Activated T-cell treated with anti-CD3 and anti-CD28 coated beads, Interleukin-2, amount 50 U/mL, for 72 hours (primary cell): ENCODE measurements at regions not wholly inside any gene's neighbourhood (a gene's known extent, or its start where the extent isn't known, plus 50 kb on each side); places are given as distances from the start of the nearest gene placed in this dataset.

Source experiments
- ATAC-seq, 2 donors: fragments of 150-1000 bp; cut with Tn5 transposase; replicated peaks in 1 of 2; 2 replicates each; pipeline ENCODE4 v1.10.0; 2021; ENCODE audit warnings: moderate library complexity in 2 of 2, mild to moderate bottlenecking in 1 of 2
- DNase-seq, 2 donors: peaks; one replicate each; pipeline ENCODE4 v3.0.0; 2021 to 2022; ENCODE audit warnings: mixed read lengths in 1 of 2
- H3K27ac Mint-ChIP-seq: one replicate; pipeline ENCODE4 v1.8.0; 2022; ENCODE audit warnings: mild to moderate bottlenecking, moderate library complexity, mixed read lengths
- H3K27me3 Mint-ChIP-seq: one replicate; pipeline ENCODE4 v1.8.0; 2022; ENCODE audit warnings: low read depth, mixed read lengths
- H3K36me3 Mint-ChIP-seq, 2 donors: one replicate each; pipeline ENCODE4 v1.8.0; 2022; ENCODE audit warnings: mixed read lengths in 2 of 2, mild to moderate bottlenecking in 1 of 2; ENCODE audit not compliant: insufficient read depth in 2 of 2
- H3K4me1 Mint-ChIP-seq: one replicate; pipeline ENCODE4 v1.8.0; 2022; ENCODE audit warnings: low read depth, mixed read lengths
- H3K4me3 Mint-ChIP-seq, 2 donors: one replicate each; pipeline ENCODE4 v1.8.0; 2022; ENCODE audit warnings: mild to moderate bottlenecking in 2 of 2, mixed read lengths in 2 of 2, moderate library complexity in 2 of 2
- H3K9me3 Mint-ChIP-seq, 2 donors: one replicate each; pipeline ENCODE4 v1.8.0; 2022; ENCODE audit warnings: mixed read lengths in 2 of 2

DNA sequence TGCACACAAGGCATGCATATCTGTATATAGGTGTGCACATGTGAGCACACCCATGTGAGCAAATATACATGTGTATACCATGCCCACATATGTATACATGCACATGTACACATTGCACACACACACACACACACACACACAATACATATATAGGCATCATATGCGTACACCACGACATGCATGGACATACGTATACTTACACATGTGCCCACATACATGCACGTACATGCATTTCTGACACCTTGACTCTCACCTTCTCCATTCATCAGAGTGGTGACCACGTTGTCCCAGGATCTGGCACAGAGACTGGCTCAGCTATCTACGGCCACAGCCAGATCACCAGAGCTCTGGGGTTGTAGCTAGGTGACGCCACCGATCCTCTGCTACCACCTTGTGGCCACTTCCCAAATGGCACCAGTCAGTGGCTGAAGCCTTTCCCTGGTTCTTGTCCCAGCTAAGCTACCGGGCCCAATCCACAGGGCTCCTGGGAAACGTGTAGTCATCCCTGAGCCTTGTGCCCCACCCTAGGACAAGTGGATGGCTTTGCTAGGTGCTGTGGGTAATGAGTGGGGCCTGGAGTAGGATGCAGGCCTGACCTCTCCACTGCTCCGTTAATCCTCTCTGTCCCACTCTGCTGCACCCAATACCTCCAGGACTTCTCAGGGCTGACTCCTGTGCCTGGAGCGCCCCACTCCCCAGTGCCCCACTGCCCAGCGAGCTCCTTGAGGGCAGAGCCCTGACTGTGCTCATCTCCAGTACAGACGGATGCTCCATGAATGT is 194.4 kb downstream of the RGS3 start:
- Mint-ChIP-seq H3K4me3 (no peak overlapping the region), H3K27ac (no peak overlapping the region), H3K36me3 (no peaks in the 10 kb centered on the region), H3K9me3 (no peaks in the 10 kb centered on the region), H3K4me1 (peaks cover 16% of the 10 kb centered on the region), H3K27me3 (peaks cover 24% of the 10 kb centered on the region)
- DNase-seq (peak; percentile 78 to 81), ATAC-seq (peak; percentile 82 to 93)

- H3K4me3 Mint-ChIP-seq, result no peak overlapping the region
- no peaks in the 10 kb centered on the region for H3K36me3 Mint-ChIP-seq
- peaks cover 29% of the 10 kb centered on the region for H3K27me3 Mint-ChIP-seq
- no peak overlapping the region for H3K27ac Mint-ChIP-seq
- ATAC-seq, result no peak
- no peak for DNase-seq
- H3K4me1 Mint-ChIP-seq, result peaks cover 16% of the 10 kb centered on the region
- no peaks in the 10 kb centered on the region for H3K9me3 Mint-ChIP-seq
Measured at GRCh38 chr9:113658545-113658895, 195.0 kb downstream of the RGS3 start.

GRCh38 chr9:113659039-113659438 is 195.5 kb downstream of the RGS3 start:
- DNase-seq (no peak), ATAC-seq (no peak)
- Mint-ChIP-seq H3K4me1 (peaks cover 16% of the 10 kb centered on the region), H3K4me3 (no peak overlapping the region), H3K9me3 (no peaks in the 10 kb centered on the region), H3K27ac (no peak overlapping the region), H3K36me3 (no peaks in the 10 kb centered on the region), H3K27me3 (peaks cover 29% of the 10 kb centered on the region)

DNA sequence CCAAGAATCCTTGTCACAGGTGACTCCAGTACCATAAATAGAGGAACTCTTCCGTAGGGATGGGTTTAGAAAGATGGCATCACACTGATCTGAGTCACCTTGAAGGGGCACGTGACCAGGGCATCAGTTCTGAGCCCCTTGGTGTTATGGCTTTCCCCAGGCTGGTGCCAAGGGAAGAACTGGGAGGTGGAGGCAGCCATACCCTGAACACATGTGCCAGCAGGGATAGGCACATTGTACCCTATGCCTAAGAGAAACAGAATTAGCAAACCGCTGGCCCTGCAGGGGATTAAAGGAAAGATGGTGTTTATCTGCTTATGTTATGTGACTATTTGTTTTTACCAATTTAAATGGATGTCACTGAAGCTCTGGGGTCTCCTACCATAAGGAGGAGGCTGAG is 196.2 kb downstream of the RGS3 start:
- Mint-ChIP-seq H3K4me1 (peaks cover 11% of the 10 kb centered on the region), H3K4me3 (no peak overlapping the region), H3K27me3 (peaks cover 29% of the 10 kb centered on the region), H3K27ac (no peak overlapping the region), H3K36me3 (no peaks in the 10 kb centered on the region), H3K9me3 (no peaks in the 10 kb centered on the region)
- ATAC-seq, result no peak
- no peak for DNase-seq

DNA sequence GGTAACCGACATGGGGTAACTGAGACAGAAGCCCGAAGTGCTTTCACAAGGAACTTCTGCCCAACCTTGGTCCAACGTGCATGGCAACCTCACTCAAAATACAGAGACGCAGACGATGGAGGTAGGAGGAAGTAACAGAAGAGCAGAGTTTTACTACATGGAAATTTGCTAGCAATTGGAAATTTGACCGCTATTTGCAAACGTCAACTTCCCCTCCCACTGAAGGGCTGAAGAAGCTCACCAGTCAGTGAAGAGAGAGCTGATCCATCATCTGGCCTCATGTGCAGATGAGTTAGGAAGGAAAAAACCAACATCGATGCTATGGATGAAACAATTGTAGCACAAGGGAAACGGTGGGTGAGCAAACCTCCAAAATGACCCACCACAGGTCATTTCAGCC is 196.7 kb downstream of the RGS3 start:
- H3K4me3 Mint-ChIP-seq, result no peak overlapping the region
- peaks cover 29% of the 10 kb centered on the region for H3K27me3 Mint-ChIP-seq
- peaks cover 7% of the 10 kb centered on the region for H3K4me1 Mint-ChIP-seq
- H3K27ac Mint-ChIP-seq, result no peak overlapping the region
- DNase-seq (no peak), ATAC-seq (no peak)
- H3K9me3 Mint-ChIP-seq, result no peaks in the 10 kb centered on the region
- H3K36me3 Mint-ChIP-seq, result no peaks in the 10 kb centered on the region

- H3K4me3 Mint-ChIP-seq, result no peak overlapping the region
- no peaks in the 10 kb centered on the region for H3K4me1 Mint-ChIP-seq
- ATAC-seq (no peak), DNase-seq (no peak)
- H3K36me3 Mint-ChIP-seq, result no peaks in the 10 kb centered on the region
- H3K27me3 Mint-ChIP-seq, result peaks cover 29% of the 10 kb centered on the region
- H3K27ac Mint-ChIP-seq, result no peak overlapping the region
- H3K9me3 Mint-ChIP-seq, result no peaks in the 10 kb centered on the region
Measured at GRCh38 chr9:113661074-113661473, 197.5 kb downstream of the RGS3 start.

- Mint-ChIP-seq H3K36me3 (no peaks in the 10 kb centered on the region), H3K9me3 (no peaks in the 10 kb centered on the region), H3K4me1 (no peaks in the 10 kb centered on the region), H3K4me3 (no peak overlapping the region), H3K27me3 (peaks cover 24% of the 10 kb centered on the region), H3K27ac (no peak overlapping the region)
- ATAC-seq (no peak), DNase-seq (no peak)
Measured at GRCh38 chr9:113664181-113664875, 200.8 kb downstream of the RGS3 start.

- no peak for ATAC-seq
- Mint-ChIP-seq H3K9me3 (no peaks in the 10 kb centered on the region), H3K36me3 (no peaks in the 10 kb centered on the region), H3K27me3 (peaks cover 17% of the 10 kb centered on the region), H3K4me3 (no peak overlapping the region), H3K27ac (no peak overlapping the region), H3K4me1 (no peaks in the 10 kb centered on the region)
- no peak for DNase-seq
Measured at GRCh38 chr9:113665064-113665463, 201.5 kb downstream of the RGS3 start.

- DNase-seq, result no peak
- no peak overlapping the region for H3K4me3 Mint-ChIP-seq
- no peak overlapping the region for H3K27ac Mint-ChIP-seq
- no peaks in the 10 kb centered on the region for H3K36me3 Mint-ChIP-seq
- H3K4me1 Mint-ChIP-seq, result no peaks in the 10 kb centered on the region
- no peak for ATAC-seq
- H3K9me3 Mint-ChIP-seq, result no peaks in the 10 kb centered on the region
- peaks cover 10% of the 10 kb centered on the region for H3K27me3 Mint-ChIP-seq
Measured at GRCh38 chr9:113665756-113666155, 202.2 kb downstream of the RGS3 start.

DNA sequence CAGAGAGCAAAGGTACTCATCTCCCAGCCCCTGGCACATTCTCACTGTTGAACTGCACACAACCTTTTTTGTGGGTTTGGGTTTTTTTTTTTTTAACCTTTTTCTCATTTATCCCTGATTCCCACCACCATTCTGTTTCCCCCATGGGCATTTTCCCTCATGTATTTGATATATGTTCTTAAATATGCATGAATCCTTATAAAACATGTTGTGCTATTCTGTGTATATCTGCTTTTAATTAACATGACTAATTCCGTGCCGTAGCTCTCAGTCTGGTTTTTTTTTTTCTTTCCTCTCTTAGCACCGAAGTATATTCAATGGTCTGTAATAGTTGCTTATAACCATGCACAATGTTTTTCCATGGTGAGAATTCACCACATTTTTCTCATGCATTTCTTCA is 204.5 kb downstream of the RGS3 start:
- no peaks in the 10 kb centered on the region for H3K4me1 Mint-ChIP-seq
- no peaks in the 10 kb centered on the region for H3K36me3 Mint-ChIP-seq
- H3K27me3 Mint-ChIP-seq, result peaks cover 5% of the 10 kb centered on the region
- ATAC-seq, result no peak
- DNase-seq, result no peak
- no peak overlapping the region for H3K27ac Mint-ChIP-seq
- no peaks in the 10 kb centered on the region for H3K9me3 Mint-ChIP-seq
- no peak overlapping the region for H3K4me3 Mint-ChIP-seq

GRCh38 chr9:113669522-113670115 is 206.1 kb downstream of the RGS3 start:
- Mint-ChIP-seq H3K36me3 (no peaks in the 10 kb centered on the region), H3K9me3 (no peaks in the 10 kb centered on the region), H3K4me3 (no peak overlapping the region), H3K27me3 (peaks cover 9% of the 10 kb centered on the region), H3K27ac (no peak overlapping the region), H3K4me1 (no peaks in the 10 kb centered on the region)
- DNase-seq (no peak), ATAC-seq (no peak)

DNA sequence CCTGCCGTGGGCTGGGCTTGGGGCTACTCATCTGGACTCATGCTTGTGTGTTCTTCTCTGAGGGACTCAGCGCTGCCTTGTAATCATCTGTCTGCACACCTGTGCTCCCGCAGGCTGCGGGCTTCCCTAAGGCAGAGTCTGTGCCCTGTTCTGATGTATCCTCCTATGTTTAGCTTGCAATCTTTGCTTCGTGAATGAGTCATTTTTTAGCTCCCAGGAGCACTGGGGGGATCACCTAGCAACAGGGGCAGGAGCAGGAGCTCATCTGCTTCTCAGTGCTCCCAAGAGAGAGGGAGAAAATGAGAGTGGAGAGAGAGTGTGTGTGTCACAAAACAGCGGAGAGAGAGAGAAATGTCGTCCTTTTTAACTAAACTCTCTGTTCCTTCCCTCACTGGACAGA is 202.4 kb upstream of the ZNF618 start:
- Mint-ChIP-seq H3K27ac (no peak overlapping the region), H3K4me1 (peaks cover 8% of the 10 kb centered on the region), H3K9me3 (no peaks in the 10 kb centered on the region), H3K4me3 (no peak overlapping the region), H3K27me3 (peaks cover 47% of the 10 kb centered on the region), H3K36me3 (no peaks in the 10 kb centered on the region)
- DNase-seq (no peak), ATAC-seq (no peak)

DNA sequence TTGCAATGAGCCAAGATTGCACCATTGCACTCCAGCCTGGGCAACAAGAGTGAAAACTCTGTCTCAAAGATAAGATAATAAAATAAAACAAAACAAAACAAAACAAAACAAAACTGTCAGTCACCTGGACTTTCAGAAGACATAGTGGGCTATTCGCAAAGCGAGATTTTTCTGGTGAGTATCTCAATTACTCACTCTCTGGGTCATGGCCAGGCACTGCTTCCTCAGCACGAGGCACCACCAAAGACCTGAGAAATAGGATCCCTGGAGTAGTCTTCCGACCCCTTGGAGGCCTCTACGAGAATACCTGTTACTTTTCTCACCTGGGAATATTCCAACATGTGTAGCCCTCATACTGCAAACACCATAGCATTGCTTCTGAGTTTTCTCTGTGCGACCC is 201.7 kb upstream of the ZNF618 start:
- ATAC-seq (no peak), DNase-seq (no peak)
- Mint-ChIP-seq H3K36me3 (no peaks in the 10 kb centered on the region), H3K4me1 (peaks cover 8% of the 10 kb centered on the region), H3K27me3 (peaks cover 47% of the 10 kb centered on the region), H3K27ac (no peak overlapping the region), H3K4me3 (no peak overlapping the region), H3K9me3 (no peaks in the 10 kb centered on the region)
